GM21717 (cell line): ENCODE measurements at regions not wholly inside any gene's neighbourhood (a gene's known extent, or its start where the extent isn't known, plus 50 kb on each side); places are given as distances from the start of the nearest gene placed in this dataset.

Source experiments
- ATAC-seq: cut with Tn5 transposase; IDR thresholded peaks from one replicate; pipeline ENCODE4 v1.9.1; 2021; ENCODE audit warnings: mild to moderate bottlenecking, moderate library complexity; ENCODE audit not compliant: unreplicated experiment

GRCh38 chr2:2876331-2877221 is 501.0 kb downstream of the EIPR1 start:
- ATAC-seq, result no peak

DNA sequence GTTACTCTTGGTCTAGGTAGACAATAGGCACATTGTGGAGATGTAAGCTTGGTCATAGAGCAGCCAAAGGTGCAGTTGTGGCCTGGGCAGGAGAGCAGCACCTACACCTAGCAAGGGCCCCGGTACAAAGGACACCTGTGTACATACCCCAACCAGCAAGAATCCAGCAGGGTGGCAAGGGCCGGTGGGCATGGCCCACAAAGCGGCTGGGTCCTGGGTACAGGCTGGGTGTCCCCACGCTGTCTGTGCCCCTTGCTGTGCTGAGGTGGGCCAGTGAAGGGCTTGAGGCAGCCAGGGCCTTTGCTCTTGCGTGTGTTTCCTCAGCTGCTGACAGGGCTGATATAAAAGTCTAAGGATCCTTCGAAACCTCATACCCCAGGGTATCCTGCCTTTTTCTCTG is 501.8 kb downstream of the EIPR1 start:
- ATAC-seq, result no peak

DNA sequence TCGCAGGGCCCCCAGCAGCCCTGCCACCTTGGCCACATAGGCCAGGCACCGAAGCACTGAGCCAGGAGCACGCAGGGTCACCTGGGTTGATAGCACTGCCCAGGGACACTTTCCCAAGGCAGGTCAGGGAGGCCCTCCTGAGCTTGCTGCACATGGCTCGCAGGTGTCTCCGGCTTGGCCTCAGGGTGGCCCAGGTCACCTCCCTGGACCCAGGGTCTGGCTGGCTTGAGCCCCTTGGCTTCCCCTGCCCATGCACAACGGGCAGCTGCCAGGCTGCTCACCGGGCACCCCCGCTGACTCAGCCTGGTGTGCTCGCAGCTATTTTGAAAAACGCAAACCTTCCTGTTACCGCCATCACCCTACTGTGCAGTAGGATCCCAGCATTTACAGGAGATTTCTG is 502.3 kb downstream of the EIPR1 start:
- no peak for ATAC-seq

- ATAC-seq, result no peak
Observed at GRCh38 chr2:2874805-2875204, 502.8 kb downstream of the EIPR1 start.

DNA sequence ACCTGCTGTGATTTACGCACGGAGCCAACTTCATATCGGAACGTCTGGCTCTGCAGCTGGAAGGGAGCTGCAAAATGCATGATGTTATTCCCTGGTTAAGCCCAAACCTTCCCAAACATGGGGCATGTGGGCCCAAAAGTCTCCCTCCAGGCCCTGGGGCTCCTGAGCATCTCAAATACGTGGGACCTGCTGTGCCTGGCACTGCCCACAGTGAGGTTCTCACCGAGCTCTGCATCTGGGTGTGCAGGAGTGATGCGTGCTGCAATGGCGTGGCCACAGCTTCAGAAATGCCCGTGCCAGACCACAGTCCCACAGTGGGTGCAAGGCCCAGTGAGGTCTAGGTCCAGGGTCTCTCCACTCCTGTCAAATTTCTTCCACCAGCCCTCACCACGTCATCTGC is 503.3 kb downstream of the EIPR1 start:
- ATAC-seq, result no peak

GRCh38 chr2:2873450-2873811 is 504.2 kb downstream of the EIPR1 start:
- ATAC-seq, result no peak

- no peak for ATAC-seq
Observed at GRCh38 chr2:2872713-2873449, 504.7 kb downstream of the EIPR1 start.

GRCh38 chr2:2872309-2872617 is 505.4 kb downstream of the EIPR1 start:
- no peak for ATAC-seq

GRCh38 chr2:2871480-2872308 is 505.9 kb downstream of the EIPR1 start:
- no peak for ATAC-seq

- ATAC-seq, result no peak
Observed at GRCh38 chr2:2870106-2870505, 507.5 kb downstream of the EIPR1 start.

DNA sequence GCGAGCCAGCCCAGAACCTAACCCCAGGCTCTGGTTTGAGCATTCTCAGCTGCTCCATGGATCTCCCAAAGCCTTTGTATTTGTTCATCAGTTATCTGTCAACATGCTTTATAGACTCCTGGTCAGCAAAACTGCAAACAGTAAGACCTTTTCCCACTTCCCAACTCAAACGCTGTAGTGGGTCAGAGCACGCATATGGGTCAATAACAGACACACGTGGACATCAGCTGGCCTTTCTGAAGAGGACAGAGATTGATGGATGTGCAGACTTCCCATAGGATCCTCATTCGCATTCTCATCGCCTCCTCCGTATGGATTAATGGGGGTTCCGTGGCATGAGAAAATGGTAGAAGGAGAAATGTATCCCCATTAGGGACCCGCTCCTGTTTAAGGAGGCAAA is 508.1 kb downstream of the EIPR1 start:
- no peak for ATAC-seq

- ATAC-seq, result no peak
Observed at GRCh38 chr2:2868085-2868484, 509.5 kb downstream of the EIPR1 start.

DNA sequence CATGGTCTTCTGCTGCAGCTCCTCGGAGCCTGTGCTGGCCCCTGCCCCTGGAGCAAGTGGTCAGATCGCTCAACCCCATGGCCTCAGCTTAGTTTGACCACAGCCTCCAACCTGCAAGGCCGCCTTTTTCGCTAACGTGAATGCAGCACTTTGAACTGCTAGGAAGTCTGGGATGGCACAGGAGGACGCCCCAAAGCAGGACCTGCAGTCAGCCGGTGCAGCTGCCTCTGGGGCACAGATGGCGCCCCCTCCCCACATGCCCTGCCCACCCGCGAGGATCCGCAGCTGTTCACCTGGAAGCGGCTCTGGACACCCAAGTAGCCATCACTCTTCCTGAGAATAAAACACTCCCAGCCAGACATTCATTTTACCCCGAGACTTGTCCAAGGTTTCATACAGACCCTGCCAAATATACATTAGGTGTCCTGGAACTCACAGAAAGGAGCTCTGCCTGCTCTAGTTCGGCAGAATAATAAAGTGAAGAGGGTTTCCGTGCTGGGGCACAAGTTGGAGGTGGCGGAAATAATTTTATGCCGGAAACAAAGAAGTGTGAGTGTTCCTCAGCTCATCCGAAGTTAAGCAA is 510.1 kb downstream of the EIPR1 start:
- ATAC-seq, result no peak

DNA sequence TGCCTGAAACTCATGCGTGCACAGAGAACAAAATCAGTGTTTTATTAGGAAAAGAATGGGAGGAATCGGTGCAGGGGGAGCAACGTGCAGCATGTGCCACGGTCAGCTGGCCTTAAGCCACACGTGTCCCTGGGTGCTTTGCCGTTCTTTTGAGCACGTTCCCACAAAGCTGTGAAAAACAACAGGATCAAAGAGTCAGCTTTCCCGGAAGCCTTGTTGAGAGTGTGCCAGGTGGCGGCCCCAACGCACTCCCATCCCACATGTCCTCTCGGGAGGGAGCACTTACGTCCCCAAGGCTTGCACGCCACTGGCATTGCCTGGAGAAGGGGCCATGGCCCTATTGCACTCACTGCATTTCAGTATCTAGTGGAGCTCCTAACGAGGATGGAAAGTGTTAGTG is 511.2 kb downstream of the EIPR1 start:
- no peak for ATAC-seq

- no peak for ATAC-seq
Observed at GRCh38 chr2:2862386-2862785, 515.2 kb downstream of the EIPR1 start.

DNA sequence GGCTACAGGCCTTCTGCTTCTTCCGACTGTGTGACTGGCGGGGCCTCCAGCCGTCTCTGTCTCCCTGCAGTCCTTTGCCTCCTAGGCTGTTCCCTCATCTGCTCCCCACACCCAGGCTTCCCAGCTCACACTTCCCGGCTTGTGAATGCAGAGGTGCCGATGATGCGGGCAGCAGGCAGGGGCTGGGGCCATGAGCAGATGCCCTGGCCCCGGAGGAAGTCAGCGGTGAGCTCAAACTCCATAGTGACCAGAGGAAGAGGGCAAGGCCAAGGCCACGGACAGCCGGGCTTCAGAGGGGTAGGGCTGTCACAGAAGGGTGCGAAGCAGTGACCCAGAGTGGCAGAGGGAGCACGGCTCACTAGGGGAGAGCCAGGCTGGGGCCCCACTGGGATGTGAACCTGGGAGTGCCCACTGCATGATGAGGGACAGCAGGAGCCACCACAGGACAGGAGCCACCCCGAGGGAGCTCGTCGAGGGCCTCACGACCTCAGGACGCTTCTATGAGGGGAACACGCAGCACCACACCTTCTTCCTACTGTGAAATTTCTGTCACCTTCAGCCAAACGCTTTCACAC is 515.9 kb downstream of the EIPR1 start:
- no peak for ATAC-seq

GRCh38 chr2:2860589-2861300 is 516.9 kb downstream of the EIPR1 start:
- no peak for ATAC-seq

GRCh38 chr2:2859732-2860131 is 517.9 kb downstream of the EIPR1 start:
- ATAC-seq, result no peak

GRCh38 chr2:2859164-2859563 is 518.5 kb downstream of the EIPR1 start:
- ATAC-seq, result no peak

- no peak for ATAC-seq
Observed at GRCh38 chr2:2856723-2857415, 520.7 kb downstream of the EIPR1 start.
